ENCODE measurements at regions not wholly inside any gene's neighbourhood (a gene's known extent, or its start where the extent isn't known, plus 50 kb on each side); places are given as distances from the start of the nearest gene placed in this dataset.

- DNase-seq (ENCODE audit: low read depth) = no peak
- no peak for TF ChIP-seq CTCF (IDR thresholded peaks at IDR 0.05; ENCODE audit: insufficient read depth, low read depth, low read length, missing control alignments)
- H3K4me3 ChIP-seq (ENCODE audit: low read length) = no peak overlapping the region
Observed at GRCh38 chr1:220956501-220957232, 77.4 kb downstream of the HLX start.

- no peak for TF ChIP-seq CTCF (IDR thresholded peaks at IDR 0.05; ENCODE audit: insufficient read depth, low read depth, low read length, missing control alignments)
- H3K4me3 ChIP-seq (ENCODE audit: low read length) = no peak overlapping the region
- peak; percentile 87 for DNase-seq (ENCODE audit: low read depth)
Observed at GRCh38 chr1:220957233-220957605, 78.0 kb downstream of the HLX start.

GRCh38 chr1:220958234-220958633, 79.0 kb downstream of the HLX start:
- no peak for TF ChIP-seq CTCF (IDR thresholded peaks at IDR 0.05; ENCODE audit: insufficient read depth, low read depth, low read length, missing control alignments)
- no peak for DNase-seq (ENCODE audit: low read depth)
- no peak overlapping the region for H3K4me3 ChIP-seq (ENCODE audit: low read length)

GRCh38 chr1:220962031-220962751, 82.9 kb downstream of the HLX start:
- no peak for TF ChIP-seq CTCF (IDR thresholded peaks at IDR 0.05; ENCODE audit: insufficient read depth, low read depth, low read length, missing control alignments)
- peak; percentile 78 for DNase-seq (ENCODE audit: low read depth)
- H3K4me3 ChIP-seq (ENCODE audit: low read length) = no peak overlapping the region

GRCh38 chr1:220966041-220966440, 86.8 kb downstream of the HLX start:
- no peak for DNase-seq (ENCODE audit: low read depth)
- TF ChIP-seq CTCF (IDR thresholded peaks at IDR 0.05; ENCODE audit: insufficient read depth, low read depth, low read length, missing control alignments) = no peak

GRCh38 chr1:220966473-220966872, 87.2 kb downstream of the HLX start:
- no peak for TF ChIP-seq CTCF (IDR thresholded peaks at IDR 0.05; ENCODE audit: insufficient read depth, low read depth, low read length, missing control alignments)
- DNase-seq (ENCODE audit: low read depth) = no peak
- no peak overlapping the region for H3K4me3 ChIP-seq (ENCODE audit: low read length)

More at GRCh38 chr1:220966041-220966440, 86.8 kb downstream of the HLX start:
- no peak overlapping the region for H3K4me3 ChIP-seq (ENCODE audit: low read length)
